Stimulated activated naive CD8-positive, alpha-beta T cell treated with anti-CD3 and anti-CD28 coated beads, Interleukin-15, amount 100 ng/mL, for 72 hours (primary cell): ENCODE measurements at regions not wholly inside any gene's neighbourhood (a gene's known extent, or its start where the extent isn't known, plus 50 kb on each side); places are given as distances from the start of the nearest gene placed in this dataset.

Source experiments
- ATAC-seq: fragments of 150-1000 bp; cut with Tn5 transposase; 2 replicates; pipeline ENCODE4 v1.10.0; 2021; ENCODE audit warnings: mild to moderate bottlenecking, moderate library complexity
- DNase-seq, 2 donors: peaks; one replicate each; pipeline ENCODE4 v3.0.0; 2021 to 2022
- H3K27ac Mint-ChIP-seq, 2 donors: one replicate each; pipeline ENCODE4 v1.8.0; 2022; ENCODE audit warnings: mild to moderate bottlenecking in 2 of 2, mixed read lengths in 2 of 2, moderate library complexity in 2 of 2
- H3K27me3 Mint-ChIP-seq: one replicate; pipeline ENCODE4 v1.8.0; 2022; ENCODE audit warnings: mixed read lengths
- H3K4me1 Mint-ChIP-seq: one replicate; pipeline ENCODE4 v1.8.0; 2022; ENCODE audit warnings: mild to moderate bottlenecking, mixed read lengths
- H3K4me3 Mint-ChIP-seq, 2 donors: one replicate each; pipeline ENCODE4 v1.8.0; 2022; ENCODE audit warnings: mild to moderate bottlenecking in 2 of 2, mixed read lengths in 2 of 2, moderate library complexity in 1 of 2
- H3K9me3 Mint-ChIP-seq, 2 donors: one replicate each; pipeline ENCODE4 v1.8.0; 2022; ENCODE audit warnings: mixed read lengths in 2 of 2

GRCh38 chr6:241336-241865, 50.9 kb upstream of the DUSP22 start:
- Mint-ChIP-seq H3K4me3 (no peak overlapping the region), H3K4me1 (peaks cover 12% of the 10 kb centered on the region), H3K27me3 (no peaks in the 10 kb centered on the region), H3K9me3 (no peaks in the 10 kb centered on the region), H3K27ac (no peak overlapping the region)
- no peak for DNase-seq
- ATAC-seq = no peak
